ENCODE measurements at regions not wholly inside any gene's neighbourhood (a gene's known extent, or its start where the extent isn't known, plus 50 kb on each side); places are given as distances from the start of the nearest gene placed in this dataset.

DNA sequence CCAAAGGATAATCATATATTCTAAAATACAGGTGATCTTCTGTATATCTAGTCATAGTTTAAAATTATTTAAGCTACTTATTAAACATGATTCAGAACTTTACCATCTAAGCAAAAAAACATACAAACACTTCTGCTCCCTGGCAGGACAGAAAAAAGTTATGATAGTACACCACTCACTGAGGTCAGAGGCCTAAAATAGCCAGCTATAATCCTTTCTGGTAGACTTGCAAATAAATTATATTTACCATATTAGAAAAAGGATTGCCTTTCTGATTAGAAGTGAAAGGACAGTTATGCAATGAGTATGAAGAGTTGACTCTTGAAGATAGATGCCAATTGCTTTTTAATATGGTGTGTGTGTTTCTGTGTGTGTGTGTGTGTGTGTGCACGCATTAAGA lies 207.4 kb downstream of the BMP2 start:
- Mint-ChIP-seq H3K27ac (no peak overlapping the region), H3K4me1 (no peaks in the 10 kb centered on the region), H3K27me3 (ENCODE audit: insufficient read depth, low read depth, poor library complexity) (no peaks in the 10 kb centered on the region), H3K4me3 (no peak overlapping the region), H3K9me3 (peaks cover 8% of the 10 kb centered on the region; the same call in 2 of the 3 replicates), H3K36me3 (ENCODE audit: low read depth) (no peaks in the 10 kb centered on the region; the same call in 2 of the 3 replicates)
- no peak overlapping the region for H2AFZ ChIP-seq
- H3K27me3 ChIP-seq (ENCODE audit: insufficient read depth), result no peaks in the 10 kb centered on the region
- ATAC-seq, result no peak
- H3K4me2 ChIP-seq, result no peak overlapping the region
- H3K4me3 ChIP-seq, result no peak overlapping the region
- H3K27ac ChIP-seq (ENCODE audit: low read depth), result no peak overlapping the region
- H3K4me1 ChIP-seq (ENCODE audit: insufficient read depth), result no peaks in the 10 kb centered on the region
- no peaks in the 10 kb centered on the region for H4K20me1 ChIP-seq (replicated peaks; ENCODE audit: insufficient read depth)
- DNase-seq (ENCODE audit: low spot score), result no peak
- TF ChIP-seq ZNF114 (CRISPR knock-in tag; IDR thresholded peaks at IDR 0.05) (no peak), POLR2AphosphoS5 (IDR thresholded peaks at IDR 0.05; ENCODE audit: low read depth) (no peak)
- TF ChIP-seq, protein P1, sequence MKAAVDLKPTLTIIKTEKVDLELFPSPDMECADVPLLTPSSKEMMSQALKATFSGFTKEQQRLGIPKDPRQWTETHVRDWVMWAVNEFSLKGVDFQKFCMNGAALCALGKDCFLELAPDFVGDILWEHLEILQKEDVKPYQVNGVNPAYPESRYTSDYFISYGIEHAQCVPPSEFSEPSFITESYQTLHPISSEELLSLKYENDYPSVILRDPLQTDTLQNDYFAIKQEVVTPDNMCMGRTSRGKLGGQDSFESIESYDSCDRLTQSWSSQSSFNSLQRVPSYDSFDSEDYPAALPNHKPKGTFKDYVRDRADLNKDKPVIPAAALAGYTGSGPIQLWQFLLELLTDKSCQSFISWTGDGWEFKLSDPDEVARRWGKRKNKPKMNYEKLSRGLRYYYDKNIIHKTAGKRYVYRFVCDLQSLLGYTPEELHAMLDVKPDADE (IDR thresholded peaks at IDR 0.05), result no peak
- no peaks in the 10 kb centered on the region for H3F3A ChIP-seq (replicated peaks; ENCODE audit: low read depth)
- 0 out of 2 replicates have a peak, but pooled peaks cover 5% of the 10 kb centered on the region for H3K9me2 ChIP-seq (ENCODE audit: insufficient read depth)
- H3K79me2 ChIP-seq (replicated peaks; ENCODE audit: insufficient read depth), result no peaks in the 10 kb centered on the region
- no peaks in the 10 kb centered on the region for H3K36me3 ChIP-seq (ENCODE audit: insufficient read depth)

DNA sequence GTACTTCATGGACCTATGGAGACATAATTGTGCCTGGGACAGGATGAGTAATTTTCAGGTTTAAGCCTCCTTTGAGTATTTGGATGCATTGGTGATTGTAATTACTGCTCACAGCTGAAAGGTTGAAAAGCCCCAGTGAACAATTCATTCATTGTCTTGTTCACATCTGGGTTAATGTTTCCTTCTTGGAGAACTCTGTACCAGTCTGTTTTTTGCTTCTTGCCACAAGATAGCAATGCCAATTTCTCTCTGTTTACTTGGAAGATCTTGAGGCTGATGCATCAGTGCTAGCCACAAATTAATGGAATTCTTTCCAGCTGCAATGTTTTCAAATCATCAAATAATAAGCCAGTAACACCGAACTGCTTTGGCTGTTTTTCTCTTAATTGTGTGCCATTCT lies 207.8 kb downstream of the BMP2 start:
- H3K36me3 ChIP-seq (ENCODE audit: insufficient read depth), result no peaks in the 10 kb centered on the region
- H3K9me2 ChIP-seq (ENCODE audit: insufficient read depth), result 0 out of 2 replicates have a peak, but pooled peaks cover 6% of the 10 kb centered on the region
- Mint-ChIP-seq H3K27ac (no peak overlapping the region), H3K27me3 (ENCODE audit: insufficient read depth, low read depth, poor library complexity) (no peaks in the 10 kb centered on the region), H3K4me3 (no peak overlapping the region), H3K36me3 (ENCODE audit: low read depth) (no peaks in the 10 kb centered on the region; the same call in 2 of the 3 replicates), H3K9me3 (peaks cover 8% of the 10 kb centered on the region; the same call in 2 of the 3 replicates), H3K4me1 (no peaks in the 10 kb centered on the region)
- DNase-seq (ENCODE audit: low spot score) (no peak), ATAC-seq (no peak)
- H3F3A ChIP-seq (replicated peaks; ENCODE audit: low read depth), result no peaks in the 10 kb centered on the region
- H2AFZ ChIP-seq, result no peak overlapping the region
- no peaks in the 10 kb centered on the region for H4K20me1 ChIP-seq (replicated peaks; ENCODE audit: insufficient read depth)
- H3K4me2 ChIP-seq, result no peak overlapping the region
- no peaks in the 10 kb centered on the region for H3K4me1 ChIP-seq (ENCODE audit: insufficient read depth)
- no peaks in the 10 kb centered on the region for H3K79me2 ChIP-seq (replicated peaks; ENCODE audit: insufficient read depth)
- H3K27me3 ChIP-seq (ENCODE audit: insufficient read depth), result no peaks in the 10 kb centered on the region
- H3K4me3 ChIP-seq, result no peak overlapping the region
- no peak overlapping the region for H3K27ac ChIP-seq (ENCODE audit: low read depth)
- TF ChIP-seq STAT1 (IDR thresholded peaks at IDR 0.05; ENCODE audit: unreplicated experiment), result no peak
- TF ChIP-seq EZH2phosphoT487 (IDR thresholded peaks at IDR 0.05; ENCODE audit: unreplicated experiment), result no peak
- no peak for TF ChIP-seq ZNF331 (CRISPR knock-in tag; IDR thresholded peaks at IDR 0.05; ENCODE audit: low read depth)
- TF ChIP-seq ZNF114 (CRISPR knock-in tag; IDR thresholded peaks at IDR 0.05), result no peak
- TF ChIP-seq, protein P2, sequence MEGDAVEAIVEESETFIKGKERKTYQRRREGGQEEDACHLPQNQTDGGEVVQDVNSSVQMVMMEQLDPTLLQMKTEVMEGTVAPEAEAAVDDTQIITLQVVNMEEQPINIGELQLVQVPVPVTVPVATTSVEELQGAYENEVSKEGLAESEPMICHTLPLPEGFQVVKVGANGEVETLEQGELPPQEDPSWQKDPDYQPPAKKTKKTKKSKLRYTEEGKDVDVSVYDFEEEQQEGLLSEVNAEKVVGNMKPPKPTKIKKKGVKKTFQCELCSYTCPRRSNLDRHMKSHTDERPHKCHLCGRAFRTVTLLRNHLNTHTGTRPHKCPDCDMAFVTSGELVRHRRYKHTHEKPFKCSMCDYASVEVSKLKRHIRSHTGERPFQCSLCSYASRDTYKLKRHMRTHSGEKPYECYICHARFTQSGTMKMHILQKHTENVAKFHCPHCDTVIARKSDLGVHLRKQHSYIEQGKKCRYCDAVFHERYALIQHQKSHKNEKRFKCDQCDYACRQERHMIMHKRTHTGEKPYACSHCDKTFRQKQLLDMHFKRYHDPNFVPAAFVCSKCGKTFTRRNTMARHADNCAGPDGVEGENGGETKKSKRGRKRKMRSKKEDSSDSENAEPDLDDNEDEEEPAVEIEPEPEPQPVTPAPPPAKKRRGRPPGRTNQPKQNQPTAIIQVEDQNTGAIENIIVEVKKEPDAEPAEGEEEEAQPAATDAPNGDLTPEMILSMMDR (conservative IDR thresholded peaks at IDR 0.05; ENCODE audit: low read depth in 2 of 2), result no peak
- no peak for TF ChIP-seq EZH2 (IDR thresholded peaks at IDR 0.05; ENCODE audit: low read depth, unreplicated experiment)
- TF ChIP-seq, protein P1 (IDR thresholded peaks at IDR 0.05), result no peak
- TF ChIP-seq, protein P3, sequence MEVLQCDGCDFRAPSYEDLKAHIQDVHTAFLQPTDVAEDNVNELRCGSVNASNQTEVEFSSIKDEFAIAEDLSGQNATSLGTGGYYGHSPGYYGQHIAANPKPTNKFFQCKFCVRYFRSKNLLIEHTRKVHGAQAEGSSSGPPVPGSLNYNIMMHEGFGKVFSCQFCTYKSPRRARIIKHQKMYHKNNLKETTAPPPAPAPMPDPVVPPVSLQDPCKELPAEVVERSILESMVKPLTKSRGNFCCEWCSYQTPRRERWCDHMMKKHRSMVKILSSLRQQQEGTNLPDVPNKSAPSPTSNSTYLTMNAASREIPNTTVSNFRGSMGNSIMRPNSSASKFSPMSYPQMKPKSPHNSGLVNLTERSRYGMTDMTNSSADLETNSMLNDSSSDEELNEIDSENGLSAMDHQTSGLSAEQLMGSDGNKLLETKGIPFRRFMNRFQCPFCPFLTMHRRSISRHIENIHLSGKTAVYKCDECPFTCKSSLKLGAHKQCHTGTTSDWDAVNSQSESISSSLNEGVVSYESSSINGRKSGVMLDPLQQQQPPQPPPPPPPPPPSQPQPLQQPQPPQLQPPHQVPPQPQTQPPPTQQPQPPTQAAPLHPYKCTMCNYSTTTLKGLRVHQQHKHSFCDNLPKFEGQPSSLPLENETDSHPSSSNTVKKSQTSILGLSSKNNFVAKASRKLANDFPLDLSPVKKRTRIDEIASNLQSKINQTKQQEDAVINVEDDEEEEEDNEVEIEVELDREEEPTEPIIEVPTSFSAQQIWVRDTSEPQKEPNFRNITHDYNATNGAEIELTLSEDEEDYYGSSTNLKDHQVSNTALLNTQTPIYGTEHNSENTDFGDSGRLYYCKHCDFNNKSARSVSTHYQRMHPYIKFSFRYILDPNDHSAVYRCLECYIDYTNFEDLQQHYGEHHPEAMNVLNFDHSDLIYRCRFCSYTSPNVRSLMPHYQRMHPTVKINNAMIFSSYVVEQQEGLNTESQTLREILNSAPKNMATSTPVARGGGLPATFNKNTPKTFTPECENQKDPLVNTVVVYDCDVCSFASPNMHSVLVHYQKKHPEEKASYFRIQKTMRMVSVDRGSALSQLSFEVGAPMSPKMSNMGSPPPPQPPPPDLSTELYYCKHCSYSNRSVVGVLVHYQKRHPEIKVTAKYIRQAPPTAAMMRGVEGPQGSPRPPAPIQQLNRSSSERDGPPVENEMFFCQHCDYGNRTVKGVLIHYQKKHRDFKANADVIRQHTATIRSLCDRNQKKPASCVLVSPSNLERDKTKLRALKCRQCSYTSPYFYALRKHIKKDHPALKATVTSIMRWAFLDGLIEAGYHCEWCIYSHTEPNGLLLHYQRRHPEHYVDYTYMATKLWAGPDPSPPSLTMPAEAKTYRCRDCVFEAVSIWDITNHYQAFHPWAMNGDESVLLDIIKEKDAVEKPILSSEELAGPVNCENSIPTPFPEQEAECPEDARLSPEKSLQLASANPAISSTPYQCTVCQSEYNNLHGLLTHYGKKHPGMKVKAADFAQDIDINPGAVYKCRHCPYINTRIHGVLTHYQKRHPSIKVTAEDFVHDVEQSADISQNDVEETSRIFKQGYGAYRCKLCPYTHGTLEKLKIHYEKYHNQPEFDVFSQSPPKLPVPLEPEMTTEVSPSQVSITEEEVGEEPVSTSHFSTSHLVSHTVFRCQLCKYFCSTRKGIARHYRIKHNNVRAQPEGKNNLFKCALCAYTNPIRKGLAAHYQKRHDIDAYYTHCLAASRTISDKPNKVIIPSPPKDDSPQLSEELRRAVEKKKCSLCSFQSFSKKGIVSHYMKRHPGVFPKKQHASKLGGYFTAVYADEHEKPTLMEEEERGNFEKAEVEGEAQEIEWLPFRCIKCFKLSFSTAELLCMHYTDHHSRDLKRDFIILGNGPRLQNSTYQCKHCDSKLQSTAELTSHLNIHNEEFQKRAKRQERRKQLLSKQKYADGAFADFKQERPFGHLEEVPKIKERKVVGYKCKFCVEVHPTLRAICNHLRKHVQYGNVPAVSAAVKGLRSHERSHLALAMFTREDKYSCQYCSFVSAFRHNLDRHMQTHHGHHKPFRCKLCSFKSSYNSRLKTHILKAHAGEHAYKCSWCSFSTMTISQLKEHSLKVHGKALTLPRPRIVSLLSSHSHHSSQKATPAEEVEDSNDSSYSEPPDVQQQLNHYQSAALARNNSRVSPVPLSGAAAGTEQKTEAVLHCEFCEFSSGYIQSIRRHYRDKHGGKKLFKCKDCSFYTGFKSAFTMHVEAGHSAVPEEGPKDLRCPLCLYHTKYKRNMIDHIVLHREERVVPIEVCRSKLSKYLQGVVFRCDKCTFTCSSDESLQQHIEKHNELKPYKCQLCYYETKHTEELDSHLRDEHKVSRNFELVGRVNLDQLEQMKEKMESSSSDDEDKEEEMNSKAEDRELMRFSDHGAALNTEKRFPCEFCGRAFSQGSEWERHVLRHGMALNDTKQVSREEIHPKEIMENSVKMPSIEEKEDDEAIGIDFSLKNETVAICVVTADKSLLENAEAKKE (CRISPR knock-in tag; IDR thresholded peaks at IDR 0.05), result no peak
- TF ChIP-seq JUNB (IDR thresholded peaks at IDR 0.05; ENCODE audit: unreplicated experiment), result no peak
- no peak for TF ChIP-seq NANOG (IDR thresholded peaks at IDR 0.05; ENCODE audit: borderline replicate concordance)
- TF ChIP-seq CREB1 (CRISPR knock-in tag; IDR thresholded peaks at IDR 0.05; ENCODE audit: low read depth), result no peak

Measured in GM23338 (cell line).